AG04450 (cell line): ENCODE measurements at regions not wholly inside any gene's neighbourhood (a gene's known extent, or its start where the extent isn't known, plus 50 kb on each side); places are given as distances from the start of the nearest gene placed in this dataset.

Source experiments
- CTCF ChIA-PET: fragments of 300-600, 350-600 bp; formaldehyde crosslinking; extraction: SDS; loops from one replicate; lab custom pipeline; 2022; ENCODE audit warnings: antibody characterized with exemption, inconsistent platforms; lab: Charles Lee
- POLR2A ChIA-PET: fragments of 350-600 bp; formaldehyde crosslinking; extraction: SDS; loops from one replicate; lab custom pipeline; 2021; ENCODE audit warnings: antibody characterized with exemption, inconsistent platforms; lab: Yijun Ruan, JAX
- DNase-seq: peaks from one replicate; pipeline ENCODE4 v3.0.0-alpha.2; 2011; ENCODE audit warnings: low read depth, low spot score
- H3K27ac ChIP-seq: one replicate; pipeline ENCODE4 v1.5.1; 2012; ENCODE audit warnings: low read depth, low read length, control low read depth
- H3K27me3 ChIP-seq: one replicate; pipeline ENCODE4 v1.6.0; 2012; ENCODE audit warnings: low read length; ENCODE audit not compliant: control insufficient read depth, insufficient read depth
- H3K4me3 ChIP-seq: 2 replicates; pipeline ENCODE4 v1.5.1; 2011; ENCODE audit warnings: mild to moderate bottlenecking, low read depth, low read length, control low read depth
- H3K9me3 ChIP-seq: 2 replicates; pipeline ENCODE4 v1.5.1; 2012; ENCODE audit warnings: low read length; ENCODE audit not compliant: control insufficient read depth, insufficient read depth
- TF ChIP-seq, protein P1 (sequence below): IDR thresholded peaks from 2 replicates; pipeline ENCODE4 v1.5.1; 2011; ENCODE audit warnings: low read depth, low read length, control low read depth, inconsistent platforms

DNA sequence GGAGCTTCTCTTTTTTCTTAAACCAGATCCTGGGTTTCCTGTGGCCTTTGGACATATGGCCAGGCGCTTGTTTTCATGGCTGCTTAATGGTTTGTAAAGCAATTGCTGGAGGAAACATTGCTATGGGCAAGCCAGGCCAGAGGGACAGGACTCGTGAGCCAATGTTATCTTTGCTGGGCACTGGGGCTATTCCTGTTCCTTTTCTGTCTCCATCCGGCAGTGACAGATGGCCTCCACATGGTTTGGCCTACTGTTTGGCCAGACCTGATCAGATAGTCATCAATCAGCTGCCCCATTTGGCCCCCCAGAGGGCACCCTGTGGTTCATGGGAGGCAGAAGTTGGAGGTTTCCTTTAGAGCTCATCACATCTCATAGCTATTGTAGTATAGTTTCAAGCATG lies 326.1 kb upstream of the ROPN1 start:
- TF ChIP-seq, protein P1, sequence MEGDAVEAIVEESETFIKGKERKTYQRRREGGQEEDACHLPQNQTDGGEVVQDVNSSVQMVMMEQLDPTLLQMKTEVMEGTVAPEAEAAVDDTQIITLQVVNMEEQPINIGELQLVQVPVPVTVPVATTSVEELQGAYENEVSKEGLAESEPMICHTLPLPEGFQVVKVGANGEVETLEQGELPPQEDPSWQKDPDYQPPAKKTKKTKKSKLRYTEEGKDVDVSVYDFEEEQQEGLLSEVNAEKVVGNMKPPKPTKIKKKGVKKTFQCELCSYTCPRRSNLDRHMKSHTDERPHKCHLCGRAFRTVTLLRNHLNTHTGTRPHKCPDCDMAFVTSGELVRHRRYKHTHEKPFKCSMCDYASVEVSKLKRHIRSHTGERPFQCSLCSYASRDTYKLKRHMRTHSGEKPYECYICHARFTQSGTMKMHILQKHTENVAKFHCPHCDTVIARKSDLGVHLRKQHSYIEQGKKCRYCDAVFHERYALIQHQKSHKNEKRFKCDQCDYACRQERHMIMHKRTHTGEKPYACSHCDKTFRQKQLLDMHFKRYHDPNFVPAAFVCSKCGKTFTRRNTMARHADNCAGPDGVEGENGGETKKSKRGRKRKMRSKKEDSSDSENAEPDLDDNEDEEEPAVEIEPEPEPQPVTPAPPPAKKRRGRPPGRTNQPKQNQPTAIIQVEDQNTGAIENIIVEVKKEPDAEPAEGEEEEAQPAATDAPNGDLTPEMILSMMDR, result no peak
- CTCF ChIA-PET, result interaction anchor here (1.0 kb wide), 1 partner anchor 377 kb away, joined by 3 read pairs; no protein-coding TSS in a partner anchor
- Histone ChIP-seq H3K27me3 (no peaks in the 10 kb centered on the region), H3K27ac (no peak overlapping the region), H3K4me3 (no peak overlapping the region), H3K9me3 (no peaks in the 10 kb centered on the region)
- POLR2A ChIA-PET, result interaction anchor here (0.6 kb wide), 1 partner anchor 556 kb away, joined by 4 read pairs; no protein-coding TSS in a partner anchor
- DNase-seq, result no peak

DNA sequence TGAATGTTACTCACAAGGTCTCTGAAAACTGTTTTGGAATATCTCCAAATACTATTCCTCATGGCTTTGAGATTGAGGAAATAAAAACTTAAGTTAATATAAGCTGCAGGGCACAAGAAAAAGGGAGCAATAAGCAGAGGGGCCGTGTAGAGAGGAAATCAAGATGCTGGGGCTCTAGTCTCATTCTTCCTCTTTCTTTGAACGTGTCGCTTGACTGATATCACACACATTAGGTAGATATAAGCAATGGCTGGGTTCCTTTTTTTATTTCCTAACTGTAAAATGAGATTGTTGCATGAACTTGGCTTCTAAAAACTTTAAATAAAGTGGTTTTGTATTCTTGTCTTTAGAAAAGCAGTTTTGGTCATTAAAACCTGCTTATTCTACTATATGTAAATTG lies 326.7 kb upstream of the ROPN1 start:
- Histone ChIP-seq H3K9me3 (no peaks in the 10 kb centered on the region), H3K27ac (no peak overlapping the region), H3K27me3 (peaks cover 4% of the 10 kb centered on the region), H3K4me3 (no peak overlapping the region)
- CTCF ChIA-PET, result interaction anchor here (0.7 to 1.0 kb wide), 2 partner anchors 59 to 378 kb away, joined by 3 read pairs; no protein-coding TSS in a partner anchor
- DNase-seq, result no peak
- TF ChIP-seq, protein P1, result no peak
- POLR2A ChIA-PET, result no interaction called here

DNA sequence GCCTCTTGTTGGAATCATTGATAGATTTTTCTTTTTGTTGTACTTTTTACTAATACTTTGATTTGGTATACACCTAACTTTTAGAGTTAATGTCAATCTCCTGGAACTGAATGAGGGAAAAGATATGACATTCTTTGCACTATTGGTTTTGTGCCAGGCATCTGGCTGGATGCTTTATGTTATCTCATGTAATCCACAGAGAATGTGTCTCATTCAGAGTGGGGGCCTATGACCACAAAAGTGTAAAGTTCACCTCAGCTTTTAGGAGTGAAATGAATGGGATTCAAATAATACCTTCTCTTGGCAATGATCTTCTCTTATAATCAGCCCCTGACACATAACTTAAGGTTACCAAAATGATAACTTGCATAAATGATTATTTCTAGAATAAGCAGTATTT lies 329.1 kb upstream of the ROPN1 start:
- H3K9me3 ChIP-seq, result no peaks in the 10 kb centered on the region
- H3K27ac ChIP-seq, result no peak overlapping the region
- no peak overlapping the region for H3K4me3 ChIP-seq
- ChIA-PET CTCF (no interaction called here), POLR2A (no interaction called here)
- TF ChIP-seq, protein P1, result no peak
- H3K27me3 ChIP-seq, result peaks cover 7% of the 10 kb centered on the region
- DNase-seq, result no peak

DNA sequence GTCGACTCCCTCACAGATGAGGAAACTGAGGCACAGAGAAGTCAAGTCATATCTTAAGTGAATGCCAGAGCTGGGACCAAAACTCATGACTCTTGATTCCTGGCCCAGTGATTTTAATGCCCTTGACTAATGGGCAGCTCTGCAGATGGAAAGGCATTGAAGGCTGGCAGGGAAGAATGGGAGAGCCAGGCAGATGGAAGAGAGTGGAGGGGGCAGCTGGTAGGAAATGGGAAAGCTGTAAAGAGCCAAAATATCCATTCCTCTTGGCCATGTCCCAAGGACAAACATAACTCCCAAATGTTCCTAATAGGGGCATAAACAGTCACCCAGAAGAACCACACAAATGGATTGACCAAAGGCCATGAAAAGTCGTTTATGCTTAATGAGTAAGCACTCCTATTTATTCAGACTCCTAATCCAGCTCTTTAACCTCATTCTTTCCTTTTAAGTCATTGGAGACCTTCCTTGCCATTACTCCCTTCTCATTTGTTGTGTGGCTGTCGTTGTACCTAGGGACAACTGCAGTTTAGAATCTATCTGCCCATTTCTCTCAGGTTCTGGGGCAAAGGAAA lies 330.5 kb upstream of the ROPN1 start:
- no peaks in the 10 kb centered on the region for H3K9me3 ChIP-seq

DNA sequence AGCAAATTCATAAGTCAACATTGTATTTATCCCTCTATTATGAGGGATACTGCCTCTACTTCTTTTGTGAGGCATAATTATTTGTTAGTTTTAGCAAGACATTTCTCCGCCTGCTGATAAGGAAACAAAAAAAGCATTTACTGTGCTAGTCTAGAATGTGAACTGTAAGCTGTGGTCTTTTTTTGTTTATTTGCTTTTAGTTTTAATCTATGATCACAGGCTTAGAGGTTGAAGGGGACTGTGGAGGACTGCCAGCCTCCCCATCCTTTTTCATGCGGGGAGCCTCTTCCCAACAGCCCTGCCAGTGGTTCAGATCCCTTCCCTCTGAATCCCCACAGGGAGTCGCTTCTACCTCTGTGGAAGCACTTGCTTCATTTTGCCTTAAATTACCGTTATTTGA lies 331.0 kb upstream of the ROPN1 start:
- CTCF ChIA-PET, result interaction anchor here (0.6 kb wide), 1 partner anchor 179 kb away, joined by 3 read pairs; no protein-coding TSS in a partner anchor
- no peak for DNase-seq
- H3K27ac ChIP-seq, result no peak overlapping the region
- H3K9me3 ChIP-seq, result no peaks in the 10 kb centered on the region
- peaks cover 7% of the 10 kb centered on the region for H3K27me3 ChIP-seq
- POLR2A ChIA-PET, result no interaction called here
- TF ChIP-seq, protein P1, result no peak
- H3K4me3 ChIP-seq, result no peak overlapping the region

More for the DNA sequence above, 330.5 kb upstream of the ROPN1 start:
- TF ChIP-seq, protein P1, result no peak
- ChIA-PET POLR2A (no interaction called here), CTCF (no interaction called here)
- Histone ChIP-seq H3K4me3 (no peak overlapping the region), H3K27me3 (peaks cover 7% of the 10 kb centered on the region), H3K27ac (no peak overlapping the region)
- DNase-seq, result no peak
